ENCODE measurements at regions not wholly inside any gene's neighbourhood (a gene's known extent, or its start where the extent isn't known, plus 50 kb on each side); places are given as distances from the start of the nearest gene placed in this dataset.

- TF ChIP-seq TSHZ2 (CRISPR knock-in tag; IDR thresholded peaks at IDR 0.05) (no peak), ZFP3 (CRISPR knock-in tag; IDR thresholded peaks at IDR 0.05) (no peak), RARB (CRISPR knock-in tag; IDR thresholded peaks at IDR 0.05) (no peak), PATZ1 (CRISPR knock-in tag; IDR thresholded peaks at IDR 0.05; ENCODE audit: borderline replicate concordance) (no peak), TOX (CRISPR knock-in tag; IDR thresholded peaks at IDR 0.05; ENCODE audit: borderline replicate concordance) (no peak), ZNF70 (CRISPR knock-in tag; IDR thresholded peaks at IDR 0.05) (no peak), POU6F1 (CRISPR knock-in tag; IDR thresholded peaks at IDR 0.05; ENCODE audit: borderline replicate concordance, low read depth) (no peak), ISL1 (CRISPR knock-in tag; IDR thresholded peaks at IDR 0.05) (no peak), TCF4 (CRISPR knock-in tag; IDR thresholded peaks at IDR 0.05; ENCODE audit: borderline replicate concordance) (no peak), ARNTL (CRISPR knock-in tag; IDR thresholded peaks at IDR 0.05; ENCODE audit: borderline replicate concordance, low read depth) (no peak), BACH2 (CRISPR knock-in tag; IDR thresholded peaks at IDR 0.05; ENCODE audit: borderline replicate concordance) (no peak), ZC3H10 (CRISPR knock-in tag; IDR thresholded peaks at IDR 0.05) (no peak)
These were observed 1045.9 kb downstream of the MCTP2 start for GRCh38 chr15:95277266-95277665.

Data from SK-N-SH treated with all-trans-retinoic acid at 6 μM for 48 hours (cell line).